H9 (cell line): ENCODE measurements at regions not wholly inside any gene's neighbourhood (a gene's known extent, or its start where the extent isn't known, plus 50 kb on each side); places are given as distances from the start of the nearest gene placed in this dataset.

ENCODE experiments used
- DNase-seq: peaks from one replicate; pipeline ENCODE4 v3.0.0-alpha.2; 2017
- H2AFZ ChIP-seq: one replicate; pipeline ENCODE4 v1.6.1; 2013; ENCODE audit warnings: mild to moderate bottlenecking, low read length, control low read depth, moderate library complexity
- H2AK5ac ChIP-seq: 2 replicates; pipeline ENCODE4 v1.6.1; 2013; ENCODE audit warnings: low read length, control low read depth, mixed read lengths; ENCODE audit not compliant: insufficient read length
- H2BK120ac ChIP-seq: one replicate; pipeline ENCODE4 v1.6.1; 2013; ENCODE audit warnings: low read depth, mild to moderate bottlenecking, low read length, control low read depth, inconsistent platforms; ENCODE audit not compliant: poor library complexity, severe bottlenecking
- H2BK12ac ChIP-seq: 2 replicates; pipeline ENCODE4 v1.6.1; 2013; ENCODE audit warnings: low read length, control low read depth, mixed read lengths, low read depth; ENCODE audit not compliant: insufficient read length
- H2BK15ac ChIP-seq: 2 replicates; pipeline ENCODE4 v1.6.1; 2013; ENCODE audit warnings: low read depth, low read length, control low read depth
- H2BK20ac ChIP-seq: one replicate; pipeline ENCODE4 v1.6.1; 2013; ENCODE audit warnings: low read depth, mild to moderate bottlenecking, low read length, control low read depth, inconsistent platforms; ENCODE audit not compliant: poor library complexity, severe bottlenecking
- H2BK5ac ChIP-seq: 2 replicates; pipeline ENCODE4 v1.6.1; 2013; ENCODE audit warnings: low read length, control low read depth, mixed read lengths; ENCODE audit not compliant: insufficient read length
- H3K14ac ChIP-seq: 2 replicates; pipeline ENCODE4 v1.6.1; 2013; ENCODE audit warnings: low read length, control low read depth; ENCODE audit not compliant: insufficient read depth
- H3K18ac ChIP-seq: 2 replicates; pipeline ENCODE4 v1.6.1; 2013; ENCODE audit warnings: low read depth, mild to moderate bottlenecking, mixed read lengths, low read length, control low read depth; ENCODE audit not compliant: insufficient read length
- H3K23ac ChIP-seq: 2 replicates; pipeline ENCODE4 v1.6.1; 2013; ENCODE audit warnings: low read length, control low read depth, mixed read lengths, low read depth; ENCODE audit not compliant: insufficient read length
- H3K23me2 ChIP-seq: 2 replicates; pipeline ENCODE4 v1.6.1; 2013; ENCODE audit warnings: low read depth, mild to moderate bottlenecking, mixed read lengths, low read length, control low read depth; ENCODE audit not compliant: insufficient read length, poor library complexity, severe bottlenecking
- H3K27ac ChIP-seq: 2 replicates; pipeline ENCODE4 v1.5.1; 2013; ENCODE audit warnings: low read length, control low read depth, mixed read lengths, low read depth; ENCODE audit not compliant: insufficient read length
- H3K27me3 ChIP-seq: 2 replicates; pipeline ENCODE4 v1.6.1; 2013; ENCODE audit warnings: low read length, control low read depth, inconsistent platforms; ENCODE audit not compliant: insufficient read depth
- H3K4ac ChIP-seq: 2 replicates; pipeline ENCODE4 v1.6.1; 2013; ENCODE audit warnings: low read depth, mild to moderate bottlenecking, control low read depth, inconsistent platforms, low read length, moderate library complexity
- H3K4me1 ChIP-seq: 2 replicates; pipeline ENCODE4 v1.6.1; 2013; ENCODE audit warnings: low read length, control low read depth, inconsistent platforms; ENCODE audit not compliant: insufficient read depth
- H3K4me2 ChIP-seq: 2 replicates; pipeline ENCODE4 v1.6.1; 2013; ENCODE audit warnings: low read length, control low read depth, mixed read lengths; ENCODE audit not compliant: insufficient read length, insufficient read depth
- H3K56ac ChIP-seq: 2 replicates; pipeline ENCODE4 v1.6.1; 2013; ENCODE audit warnings: low read depth, mild to moderate bottlenecking, mixed read lengths, low read length, control low read depth; ENCODE audit not compliant: insufficient read length
- H3K79me1 ChIP-seq: 2 replicates; pipeline ENCODE4 v1.6.1; 2013; ENCODE audit warnings: low read depth, mild to moderate bottlenecking, moderate library complexity, low read length, control low read depth, inconsistent platforms; ENCODE audit not compliant: insufficient read depth, poor library complexity, severe bottlenecking
- H3K79me2 ChIP-seq: 2 replicates; pipeline ENCODE4 v1.6.1; 2013; ENCODE audit warnings: low read length, control low read depth, inconsistent platforms; ENCODE audit not compliant: insufficient read depth
- H3K9ac ChIP-seq: 2 replicates; pipeline ENCODE4 v1.6.1; 2013; ENCODE audit warnings: low read length, control low read depth, mixed read lengths; ENCODE audit not compliant: insufficient read length; ENCODE audit errors: extremely low read depth
- H3K9me3 ChIP-seq: one replicate; pipeline ENCODE4 v1.6.1; 2013; ENCODE audit warnings: low read depth, low read length, inconsistent platforms; ENCODE audit not compliant: control insufficient read depth
- H3T11ph ChIP-seq: one replicate; pipeline ENCODE4 v1.6.1; 2013; ENCODE audit warnings: mild to moderate bottlenecking, low read length, control low read depth, inconsistent platforms
- H4K20me1 ChIP-seq: one replicate; pipeline ENCODE4 v1.6.1; 2013; ENCODE audit not compliant: control insufficient read depth, insufficient read length, insufficient read depth
- H4K5ac ChIP-seq: 2 replicates; pipeline ENCODE4 v1.6.1; 2013; ENCODE audit warnings: low read depth, mild to moderate bottlenecking, mixed read lengths, low read length, control low read depth; ENCODE audit not compliant: insufficient read length
- H4K8ac ChIP-seq: replicated peaks from 2 replicates; pipeline ENCODE4 v1.6.1; 2013; ENCODE audit warnings: low read length, control low read depth, mixed read lengths, low read depth; ENCODE audit not compliant: insufficient read length
- H4K91ac ChIP-seq: 2 replicates; pipeline ENCODE4 v1.6.1; 2013; ENCODE audit warnings: low read depth, mild to moderate bottlenecking, moderate library complexity, mixed read lengths, low read length, control low read depth; ENCODE audit not compliant: insufficient read length
- H3K27ac Mint-ChIP-seq, 3 experiments: 2 replicates in 2 of 3; 3 replicates in 1 of 3; pipeline ENCODE4 v1.8.0; 2020 to 2021; ENCODE audit warnings: mixed read lengths in 3 of 3, mild to moderate bottlenecking in 1 of 3, moderate library complexity in 1 of 3
- H3K27me3 Mint-ChIP-seq: 2 replicates; pipeline ENCODE4 v1.8.0; 2021; ENCODE audit warnings: low read depth, mild to moderate bottlenecking, moderate library complexity, mixed read lengths
- H3K36me3 Mint-ChIP-seq, 3 experiments: 2 replicates in 2 of 3; 3 replicates in 1 of 3; pipeline ENCODE4 v1.8.0; 2020 to 2021; ENCODE audit warnings: low read depth in 3 of 3, mixed read lengths in 3 of 3; ENCODE audit not compliant: insufficient read depth in 1 of 3
- H3K4me1 Mint-ChIP-seq, 2 experiments: 2 replicates each; pipeline ENCODE4 v1.8.0; 2020; ENCODE audit warnings: mixed read lengths in 2 of 2
- H3K4me3 Mint-ChIP-seq, 2 experiments: 2 replicates in 1 of 2; 3 replicates in 1 of 2; pipeline ENCODE4 v1.8.0; 2020 to 2021; ENCODE audit warnings: mild to moderate bottlenecking in 2 of 2, mixed read lengths in 2 of 2, moderate library complexity in 1 of 2
- H3K9me3 Mint-ChIP-seq, 2 experiments: 2 replicates in 1 of 2; 3 replicates in 1 of 2; pipeline ENCODE4 v1.8.0; 2020; ENCODE audit warnings: mild to moderate bottlenecking in 2 of 2, mixed read lengths in 2 of 2, moderate library complexity in 1 of 2
- CTCF ChIP-seq: fragments of 200-600 bp; sonication (generic); conservative IDR thresholded peaks from 3 replicates; pipeline ENCODE4 v1.8.0; 2021; ENCODE audit warnings: antibody characterized with exemption, mild to moderate bottlenecking
- WGBS: extraction: QIAGEN DNeasy Blood & Tissue Kit; methylation state at CpG from one replicate; pipeline ENCODE4 v1.1.7; 2013; ENCODE audit warnings: missing lambda C conversion rate, low lambda C conversion rate, mixed read lengths; ENCODE audit not compliant: insufficient read length; ENCODE audit errors: extremely low coverage; 5-methylcytosine and 5-hydroxymethylcytosine counted together

- Histone ChIP-seq H2BK15ac (no peak overlapping the region), H3K9ac (no peak overlapping the region), H4K20me1 (no peaks in the 10 kb centered on the region), H3K18ac (no peak overlapping the region), H3K9me3 (no peaks in the 10 kb centered on the region), H3K56ac (no peak overlapping the region), H2BK20ac (no peak overlapping the region), H3K14ac (no peak overlapping the region), H3K79me1 (no peaks in the 10 kb centered on the region), H2AFZ (no peak overlapping the region), H3K23me2 (no peaks in the 10 kb centered on the region), H2AK5ac (no peak overlapping the region), H4K91ac (no peak overlapping the region), H3K27ac (no peak overlapping the region), H3K4me1 (peaks cover 5% of the 10 kb centered on the region), H3T11ph (no peak overlapping the region), H4K5ac (no peak overlapping the region), H2BK5ac (no peak overlapping the region), H2BK120ac (no peak overlapping the region), H3K23ac (no peak overlapping the region), H3K4ac (no peak overlapping the region), H3K4me2 (no peak overlapping the region), H3K27me3 (no peaks in the 10 kb centered on the region), H3K79me2 (no peaks in the 10 kb centered on the region), H2BK12ac (no peak overlapping the region), H4K8ac (no peak overlapping the region)
- no peaks in the 10 kb centered on the region for H3K36me3 Mint-ChIP-seq
- no peak for DNase-seq
- TF ChIP-seq CTCF, result no peak
- no peaks in the 10 kb centered on the region for H3K27me3 Mint-ChIP-seq
- no CpG with 5 or more reads among the region's 2 CpGs for WGBS
- peak overlapping the region in 1 of 3 experiments; percentile 24; a peak in 1 of 7 replicates for H3K27ac Mint-ChIP-seq
- no peak overlapping the region for H3K4me3 Mint-ChIP-seq
- peaks cover 0 to 3% of the 10 kb centered on the region in 2 experiments; a peak in 1 of 5 replicates for H3K9me3 Mint-ChIP-seq
- peaks cover 48 to 56% of the 10 kb centered on the region in 2 experiments for H3K4me1 Mint-ChIP-seq
Observed at GRCh38 chr2:182622231-182622630, 93.8 kb upstream of the DNAJC10 start.
